GM18499 (cell line): ENCODE measurements at regions not wholly inside any gene's neighbourhood (a gene's known extent, or its start where the extent isn't known, plus 50 kb on each side); places are given as distances from the start of the nearest gene placed in this dataset.
"Not testable (repeated sequence)": the region's sequence is repeated elsewhere in the genome, so short reads cannot be mapped to it uniquely, and the experiment has no call there.

Experiments used
- ATAC-seq: cut with Tn5 transposase; IDR thresholded peaks from one replicate; pipeline ENCODE4 v1.9.1; 2021; ENCODE audit warnings: moderate number of reproducible peaks; ENCODE audit not compliant: insufficient read depth, unreplicated experiment

DNA sequence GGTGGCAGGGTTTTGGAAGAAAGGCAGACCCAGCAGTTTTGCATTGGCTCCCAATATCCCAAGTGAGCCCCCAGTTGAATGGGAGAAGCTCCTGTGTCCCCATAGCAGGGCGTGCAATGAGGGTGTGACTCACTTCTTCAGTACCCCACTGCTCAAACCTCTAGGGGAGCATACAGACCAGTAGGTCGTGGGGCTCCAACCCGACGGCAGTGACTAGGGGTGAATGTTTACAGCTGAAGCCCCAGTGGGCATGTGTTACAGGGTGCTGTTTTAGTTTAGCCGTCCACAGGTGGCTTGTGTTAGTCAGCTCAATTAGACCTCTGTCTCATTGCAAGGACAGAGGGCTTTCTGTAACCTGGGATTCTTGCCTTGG is 564.5 kb upstream of the CNTN5 start:
- ATAC-seq, result no peak

DNA sequence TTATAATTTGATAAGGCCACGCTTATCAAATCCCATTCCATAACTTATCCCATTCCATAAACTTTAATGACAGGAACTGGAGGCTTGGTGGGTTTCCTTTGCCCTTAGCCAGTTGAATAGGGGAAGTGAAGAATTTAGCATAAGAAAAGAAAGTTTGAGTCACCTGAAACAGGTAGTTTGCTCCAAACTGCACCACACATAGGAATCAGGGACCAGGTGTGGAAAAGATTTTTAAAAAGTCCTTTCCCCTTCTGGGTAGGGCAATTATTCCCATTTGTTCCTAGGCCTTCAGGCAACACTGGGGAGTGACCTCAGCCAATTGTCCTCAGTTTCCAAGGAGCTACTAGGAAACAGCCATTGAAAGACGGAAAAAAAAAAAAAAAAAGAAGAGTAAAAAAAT is 525.7 kb upstream of the CNTN5 start:
- ATAC-seq, result no peak

DNA sequence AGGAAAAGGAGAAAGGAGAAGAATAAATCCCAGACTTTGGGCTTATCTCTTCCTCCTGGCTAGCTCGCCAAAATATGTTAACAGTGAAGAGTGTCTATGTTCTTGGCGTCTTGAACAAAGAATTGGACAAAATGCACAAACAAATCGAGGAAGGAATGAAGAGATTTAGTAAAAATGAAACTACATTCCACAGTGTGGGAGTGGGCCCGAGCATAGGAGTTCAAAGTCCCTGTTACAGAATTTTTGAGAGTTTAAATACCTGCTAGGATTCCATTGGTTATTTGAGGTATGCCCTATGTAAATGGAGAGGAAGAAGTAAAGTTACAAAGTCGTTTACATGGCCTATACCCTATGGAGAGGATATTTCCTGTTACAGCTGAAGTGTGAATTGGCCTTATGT is 525.1 kb upstream of the CNTN5 start:
- no peak for ATAC-seq

DNA sequence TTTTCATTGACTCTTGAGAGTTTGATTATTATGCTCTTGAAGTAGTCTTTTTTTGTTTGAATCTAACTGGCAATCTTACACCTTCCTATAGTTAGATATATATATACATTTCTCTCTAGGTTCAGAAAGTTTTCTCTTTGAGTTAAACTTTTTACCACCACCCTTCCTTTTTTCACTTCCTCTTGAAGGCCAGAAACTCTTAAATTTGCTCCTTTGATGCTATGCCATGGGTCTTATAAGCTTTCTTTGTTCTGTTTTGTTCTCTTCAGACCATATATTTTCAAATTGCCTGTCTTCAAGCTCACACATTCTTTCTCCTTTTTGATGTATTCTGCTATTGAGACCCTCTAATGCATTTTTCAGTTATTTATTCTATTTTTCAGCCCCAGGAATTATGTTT is 513.5 kb upstream of the CNTN5 start:
- ATAC-seq, result no peak

DNA sequence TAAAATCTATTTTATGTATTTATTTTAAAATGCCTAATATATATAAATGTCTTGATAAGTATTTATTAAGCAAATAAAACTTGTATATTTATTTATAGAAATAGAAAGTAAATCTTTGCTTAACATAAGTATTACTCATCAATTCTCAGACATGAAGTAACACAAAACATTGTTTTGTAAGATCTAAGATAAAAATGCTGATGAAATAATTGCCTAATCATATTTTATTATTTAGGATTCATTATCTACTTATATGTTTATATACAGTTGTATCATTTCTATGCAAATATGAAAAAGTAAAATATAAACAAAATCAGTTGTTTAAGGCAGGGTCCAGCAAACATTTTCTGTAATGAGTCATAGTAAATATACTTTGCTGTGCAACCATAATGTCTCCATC is 507.8 kb upstream of the CNTN5 start:
- ATAC-seq, result no peak

DNA sequence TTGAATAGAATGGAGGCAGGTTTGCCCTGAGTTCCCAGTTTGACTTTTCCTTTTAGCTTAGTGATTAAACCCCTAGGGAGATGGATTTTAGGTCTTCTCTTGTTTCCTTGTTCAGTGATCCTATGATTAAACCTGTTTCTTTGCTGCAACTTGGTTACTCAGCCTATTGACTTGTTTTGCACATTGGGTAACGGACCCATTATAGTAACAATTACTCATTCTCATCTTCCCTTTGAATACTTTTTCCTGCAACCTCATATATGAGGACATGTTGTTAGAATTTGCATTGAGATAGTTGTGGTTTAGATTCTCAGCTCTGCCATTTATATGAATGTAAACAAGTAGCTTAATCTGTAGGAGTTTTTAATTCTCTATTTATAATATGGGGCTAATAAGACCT is 489.2 kb upstream of the CNTN5 start:
- ATAC-seq, result no peak

DNA sequence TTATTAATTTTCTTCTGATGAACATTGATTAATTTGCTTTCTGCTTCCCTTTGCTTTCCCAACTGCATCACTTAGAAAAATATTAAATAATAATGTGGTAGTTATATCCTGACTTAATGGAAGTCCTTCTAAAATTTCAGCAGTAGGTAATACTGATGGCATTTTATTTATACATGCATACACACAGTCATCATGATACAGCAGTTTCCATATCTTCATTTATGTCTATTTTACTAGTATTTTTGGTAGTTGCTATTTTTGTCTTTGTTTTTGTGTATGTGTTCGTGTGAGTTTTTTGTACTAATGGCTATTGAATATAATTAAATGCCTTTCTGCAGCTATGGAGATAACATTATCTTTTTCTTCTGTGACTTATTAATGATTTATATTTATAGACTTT is 484.7 kb upstream of the CNTN5 start:
- no peak for ATAC-seq

DNA sequence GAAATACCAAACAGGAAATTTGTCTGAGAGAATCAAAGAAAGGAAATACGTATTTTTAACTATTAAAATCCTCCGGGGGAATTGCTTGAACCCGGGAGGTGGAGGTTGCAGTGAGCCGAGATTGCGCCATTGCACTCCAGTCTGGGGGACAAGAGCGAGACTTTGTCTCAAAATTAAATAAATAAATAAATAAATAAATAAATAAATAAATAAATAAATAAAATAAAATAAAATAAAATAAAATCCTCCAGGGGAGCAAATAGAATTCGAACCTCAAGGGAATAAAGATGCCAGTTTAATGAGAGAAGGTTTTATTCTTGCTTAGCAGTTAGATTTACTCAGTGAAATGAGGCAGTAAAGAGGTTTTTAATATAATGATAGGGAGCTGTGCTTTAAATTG is 482.4 kb upstream of the CNTN5 start:
- not testable (repeated sequence) for ATAC-seq

DNA sequence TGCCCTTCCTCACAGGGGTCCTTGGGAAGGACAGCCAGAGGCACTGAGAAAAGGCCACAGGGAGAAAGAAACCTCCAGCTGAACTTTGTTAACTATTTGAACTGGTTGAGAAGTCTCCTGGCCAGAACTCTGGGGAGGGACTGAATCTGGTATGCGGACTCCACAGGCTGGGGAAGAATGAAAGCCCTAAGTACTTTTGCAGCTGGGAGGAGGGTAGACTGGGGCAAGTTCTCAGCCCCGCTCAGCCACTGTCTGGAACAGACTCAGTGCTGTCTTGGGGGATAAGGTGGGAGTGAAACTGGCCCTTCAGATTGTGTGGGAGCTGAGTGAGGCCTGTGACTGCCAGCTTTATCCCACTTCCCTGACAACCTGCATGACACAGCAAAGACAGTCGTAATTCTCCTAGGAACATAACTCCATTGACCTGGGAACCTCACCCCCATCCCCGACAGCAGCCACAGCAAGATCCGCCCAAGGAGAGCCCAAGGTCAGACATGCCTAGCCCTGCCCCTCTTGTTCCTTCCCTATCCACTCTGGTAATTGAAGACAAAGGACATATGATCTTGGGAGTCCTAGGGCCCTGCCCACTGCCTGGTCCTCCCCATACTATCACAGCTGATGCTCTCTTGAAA is 475.1 kb upstream of the CNTN5 start:
- no peak for ATAC-seq

DNA sequence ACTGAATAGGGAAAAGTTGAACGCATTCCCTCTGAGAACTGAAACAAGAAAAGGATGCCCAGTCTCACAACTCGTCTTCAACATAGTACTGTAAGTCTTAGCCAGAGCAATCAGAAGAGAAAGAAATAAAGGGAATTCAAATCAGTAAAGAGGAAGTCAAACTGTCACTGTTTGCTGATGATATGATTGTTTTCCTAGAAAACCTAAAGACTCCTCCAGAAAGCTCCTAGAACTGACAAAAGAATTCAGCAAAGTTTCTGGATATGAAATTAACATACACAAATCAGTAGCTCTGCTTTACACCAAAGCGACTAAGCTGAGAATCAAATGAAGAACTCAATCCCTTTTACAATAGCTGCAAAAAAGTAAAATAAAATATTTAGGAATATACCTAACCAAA is 471.2 kb upstream of the CNTN5 start:
- ATAC-seq, result no peak

DNA sequence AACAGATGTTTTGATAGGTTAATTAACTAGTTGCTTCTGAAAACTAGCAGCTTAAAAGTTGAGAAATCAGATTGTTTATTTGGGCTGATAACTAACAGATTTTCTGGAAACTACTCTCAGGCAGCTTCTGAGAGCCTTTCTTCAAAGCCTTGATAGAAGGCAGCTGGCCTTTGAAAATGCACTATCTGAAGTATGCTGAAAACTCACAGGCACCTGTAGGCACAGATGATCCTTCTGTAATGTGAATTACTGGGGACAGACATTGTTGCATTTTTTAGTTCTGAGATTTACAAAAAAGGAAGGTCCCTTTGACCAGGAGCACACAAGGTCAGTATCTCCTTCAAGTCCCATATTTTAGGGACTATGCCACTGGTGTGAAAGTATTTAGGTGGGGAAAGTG is 460.8 kb upstream of the CNTN5 start:
- ATAC-seq, result no peak

DNA sequence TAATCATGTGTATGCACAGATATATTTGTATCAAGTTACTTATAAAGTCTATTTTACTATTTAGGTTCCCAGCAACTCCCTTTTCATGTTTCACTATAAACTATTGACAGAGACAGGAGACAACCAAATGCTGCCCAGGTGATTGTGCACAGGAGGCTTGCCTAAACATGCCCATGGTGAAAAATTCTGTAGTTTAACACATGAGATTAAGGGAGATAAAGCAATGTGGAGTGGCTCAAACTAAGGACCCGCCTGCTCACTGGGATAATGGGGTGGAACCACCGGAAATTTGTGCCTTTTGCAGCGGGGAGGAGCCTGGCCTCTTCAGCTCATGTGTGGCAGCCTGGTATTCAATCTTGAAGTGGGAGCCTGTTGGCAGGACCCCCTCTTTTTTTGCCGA is 459.5 kb upstream of the CNTN5 start:
- ATAC-seq, result no peak

DNA sequence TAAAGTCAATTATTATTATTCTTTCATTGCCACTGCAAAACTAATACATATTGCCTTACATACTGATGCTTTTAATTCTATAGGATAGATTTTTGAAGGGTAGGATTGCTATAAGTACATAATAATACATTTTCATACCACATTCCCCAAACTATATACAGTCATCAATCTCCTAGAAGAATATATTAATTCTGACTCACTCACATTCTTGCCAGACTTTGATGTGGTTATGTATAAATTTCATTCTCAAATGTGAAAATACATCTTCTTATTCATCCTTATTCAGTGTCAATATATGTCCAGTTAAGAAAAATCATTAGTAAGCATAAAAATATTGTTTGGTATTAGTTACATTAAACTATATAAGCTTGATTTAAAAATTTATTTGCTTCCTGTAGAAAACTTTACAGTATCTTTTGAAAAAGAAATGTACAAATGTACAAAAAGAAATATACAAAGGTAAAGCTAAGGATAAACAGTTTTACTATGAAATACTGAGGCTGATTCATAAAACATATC is 458.8 kb upstream of the CNTN5 start:
- no peak for ATAC-seq

DNA sequence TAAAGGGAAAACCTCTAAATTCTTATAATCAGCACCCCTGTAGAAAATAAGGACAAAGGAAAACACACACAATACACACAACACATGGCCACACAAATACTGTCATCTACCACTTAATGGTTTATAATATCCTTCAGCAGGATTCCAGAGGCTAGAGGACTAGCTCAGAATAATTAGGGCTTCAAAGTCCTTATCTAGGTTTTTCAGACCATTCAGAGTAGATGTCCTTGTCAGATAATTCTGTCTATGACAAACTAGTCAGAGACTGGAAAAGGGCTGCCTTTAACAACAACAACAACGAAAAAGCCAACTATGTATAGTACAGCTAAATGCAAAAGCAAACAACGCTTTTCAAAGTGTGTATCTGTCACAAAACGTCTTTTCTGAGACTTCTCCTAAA is 456.5 kb upstream of the CNTN5 start:
- no peak for ATAC-seq

DNA sequence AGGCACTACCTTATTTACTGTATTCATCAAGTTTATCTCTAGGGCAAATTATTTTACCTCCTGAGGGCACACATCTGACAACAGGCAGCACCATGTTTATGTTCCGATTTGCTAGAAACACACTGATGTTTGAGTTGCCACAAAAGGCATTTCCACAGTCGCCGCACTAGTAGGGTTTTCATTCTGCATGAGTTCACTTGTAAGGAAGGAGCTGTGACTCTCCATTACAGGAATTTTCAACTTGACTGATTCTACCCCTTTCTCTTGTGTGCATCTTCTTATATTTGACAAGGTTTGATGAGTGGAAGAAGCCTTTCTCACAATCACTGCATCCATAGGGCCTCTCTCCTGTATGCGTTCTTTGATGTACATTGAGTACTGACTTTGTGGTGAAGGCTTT is 455.9 kb upstream of the CNTN5 start:
- ATAC-seq, result no peak

DNA sequence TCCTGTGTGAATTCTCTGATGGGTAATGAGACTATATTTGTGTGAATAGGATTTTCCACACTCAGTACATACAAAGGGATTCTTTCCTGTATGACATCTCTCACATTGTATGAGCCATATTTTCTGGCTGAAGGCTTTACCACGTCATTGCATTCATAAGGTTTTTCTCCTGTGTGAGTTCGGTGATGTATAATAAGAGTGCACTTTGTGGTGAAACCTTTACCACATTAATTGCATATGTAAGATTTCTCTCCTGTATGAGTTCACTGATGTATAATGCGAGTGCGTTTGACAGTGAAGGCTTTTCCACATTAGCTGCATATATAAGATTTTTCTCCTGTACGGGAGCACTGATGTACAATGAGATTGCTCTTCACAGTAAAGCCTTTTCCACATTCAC is 455.4 kb upstream of the CNTN5 start:
- ATAC-seq, result no peak

DNA sequence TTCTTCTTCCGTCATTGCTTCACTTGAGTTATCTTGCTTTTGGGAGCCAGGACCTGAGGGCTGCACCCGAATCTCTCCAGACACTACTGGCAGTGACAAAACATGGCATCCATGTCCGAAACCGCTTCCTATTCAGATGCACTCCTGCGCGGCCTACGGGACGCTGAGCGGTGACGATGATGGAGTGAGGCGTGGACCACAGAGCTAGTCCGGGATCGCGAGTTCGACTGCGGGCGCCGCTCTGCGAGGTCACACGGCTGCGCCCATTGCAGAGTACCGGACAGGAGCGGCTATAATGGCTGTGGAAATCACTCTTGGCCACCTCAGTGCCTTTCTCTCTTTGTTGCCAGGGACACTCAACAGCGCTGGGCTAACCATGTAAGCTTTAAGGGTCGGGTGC is 453.8 kb upstream of the CNTN5 start:
- no peak for ATAC-seq

DNA sequence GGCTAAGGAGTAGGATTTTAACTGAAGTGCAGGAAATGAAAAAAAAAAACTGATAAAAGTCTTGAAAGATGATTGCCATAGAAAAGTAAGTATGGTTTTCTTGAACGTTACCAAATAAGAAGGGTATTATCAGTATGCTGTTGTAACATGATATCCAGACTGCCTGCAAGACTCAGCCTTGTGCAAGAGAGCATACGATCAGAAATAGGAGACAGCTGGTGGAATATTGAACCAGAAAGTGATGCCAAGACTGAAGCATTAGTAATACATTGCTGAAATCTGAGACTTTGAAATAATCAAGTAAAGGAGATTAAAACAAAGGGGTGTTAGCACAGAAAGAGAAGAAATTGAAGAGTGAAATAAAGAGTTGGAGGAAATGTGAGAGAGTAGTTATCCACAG is 452.7 kb upstream of the CNTN5 start:
- no peak for ATAC-seq

DNA sequence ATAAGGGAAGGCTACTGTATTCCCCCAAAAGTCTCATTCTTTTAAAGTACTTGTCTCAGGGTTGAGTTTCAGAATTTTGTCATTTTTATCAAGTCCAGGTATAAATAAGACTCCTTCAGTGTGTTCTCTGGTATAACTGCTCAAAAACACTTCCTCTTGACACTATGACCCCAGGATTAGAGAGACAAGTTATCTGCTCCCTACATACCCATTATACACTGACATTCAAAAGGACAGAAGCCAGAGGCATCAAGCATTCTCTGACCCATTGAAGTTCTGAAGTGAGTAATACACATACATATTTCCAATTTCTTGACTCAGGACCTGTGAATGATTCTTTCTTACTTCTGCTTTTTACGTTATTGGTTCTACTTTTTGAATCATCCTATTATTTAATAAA is 447.8 kb upstream of the CNTN5 start:
- ATAC-seq, result no peak

DNA sequence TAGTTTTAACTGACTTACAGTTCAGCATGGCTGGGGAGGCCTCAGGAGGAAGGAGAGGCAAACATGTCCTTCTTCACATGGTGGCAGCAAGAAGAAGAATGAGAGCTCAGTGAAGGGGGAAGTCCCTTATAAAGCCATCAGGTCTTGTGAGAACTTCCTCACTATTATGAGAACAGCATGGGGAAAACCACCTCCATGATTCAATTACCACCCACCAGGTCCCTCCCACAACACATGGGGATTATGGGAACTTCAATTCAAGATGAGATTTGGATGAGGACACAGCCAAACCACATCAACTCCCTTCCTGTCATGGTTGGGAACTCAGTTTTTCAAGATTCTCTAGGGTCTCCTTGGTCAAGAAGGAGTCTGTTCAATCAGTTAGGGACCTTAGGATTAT is 432.9 kb upstream of the CNTN5 start:
- ATAC-seq, result no peak

DNA sequence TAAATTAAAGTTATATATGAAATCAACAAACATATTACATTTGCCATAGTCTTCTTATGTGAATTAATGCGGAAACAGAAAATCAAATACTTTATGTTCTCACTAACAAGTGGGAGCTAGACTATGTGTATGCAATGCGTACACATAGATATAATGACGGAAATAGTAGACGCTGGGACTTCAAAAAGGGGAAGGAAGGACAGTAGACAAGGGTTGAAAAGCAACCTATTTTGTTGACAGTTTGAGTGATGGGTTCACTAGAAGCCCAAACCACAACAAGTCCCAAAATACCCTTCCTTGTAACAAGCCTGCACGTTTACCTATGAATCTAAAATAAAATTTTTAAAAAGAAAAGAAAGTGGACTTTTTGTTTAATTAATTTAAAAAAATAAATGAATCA is 430.8 kb upstream of the CNTN5 start:
- ATAC-seq, result no peak

DNA sequence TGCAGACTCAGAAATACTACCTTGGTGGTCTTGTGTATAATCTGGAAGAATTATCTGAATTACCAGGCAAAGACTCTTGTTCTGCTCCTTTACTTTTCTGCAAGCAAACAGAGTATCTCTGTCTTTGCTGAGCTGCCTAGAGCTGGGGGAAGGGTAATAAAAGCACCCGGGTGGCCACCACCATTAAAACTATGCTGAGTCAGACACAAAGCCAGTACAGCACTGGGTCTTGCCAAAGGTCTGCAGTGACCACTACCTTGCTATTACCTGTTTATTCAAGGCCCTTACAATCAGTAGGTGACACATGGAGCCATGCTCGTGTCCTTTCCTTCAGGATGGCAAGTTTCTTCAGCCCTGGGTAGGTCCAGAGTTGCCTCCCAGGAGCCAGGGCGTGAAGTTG is 420.6 kb upstream of the CNTN5 start:
- no peak for ATAC-seq
